ENCODE measurements at regions not wholly inside any gene's neighbourhood (a gene's known extent, or its start where the extent isn't known, plus 50 kb on each side); places are given as distances from the start of the nearest gene placed in this dataset.

- BruUV-seq (replicated peaks): no TSS peak
- TF ChIP-seq CTCF (conservative IDR thresholded peaks at IDR 0.05; ENCODE audit: low read depth, low read length) (no peak), EZH2 (IDR thresholded peaks at IDR 0.05; ENCODE audit: borderline replicate concordance, low read depth, low read length, poor library complexity, severe bottlenecking) (no peak)
- H3K9me3 ChIP-seq (ENCODE audit: low read depth, low read length, poor library complexity, severe bottlenecking): peaks cover 7% of the 10 kb centered on the region
- CTCF ChIA-PET: no interaction called here
- no peak overlapping the region for H3K27ac ChIP-seq (ENCODE audit: low read depth, low read length, poor library complexity, severe bottlenecking)
- POLR2A ChIA-PET (ENCODE audit: low non-redundant PET): no interaction called here
- H3K4me1 ChIP-seq (ENCODE audit: insufficient read depth, low read length, poor library complexity, severe bottlenecking): no peaks in the 10 kb centered on the region
- no peak overlapping the region for H3K4me3 ChIP-seq (ENCODE audit: low read depth, low read length, poor library complexity, severe bottlenecking)
- H3K36me3 ChIP-seq (ENCODE audit: insufficient read depth, low read length, poor library complexity, severe bottlenecking): no peaks in the 10 kb centered on the region
- intact Hi-C loops (cut with micrococcal nuclease; ENCODE audit: unreplicated experiment): no loop called here
- no peak for DNase-seq (ENCODE audit: low spot score)
- H3K27me3 ChIP-seq (replicated peaks; ENCODE audit: insufficient read depth, low read depth, low read length, poor library complexity): no peaks in the 10 kb centered on the region
These were observed 275.7 kb downstream of the TCERG1L start for GRCh38 chr10:131035779-131036178.

GRCh38 chr10:131038056-131038455 lies 273.5 kb downstream of the TCERG1L start:
- H3K4me3 ChIP-seq (ENCODE audit: low read depth, low read length, poor library complexity, severe bottlenecking): no peak overlapping the region
- peaks cover under 1% of the 10 kb centered on the region for H3K4me1 ChIP-seq (ENCODE audit: insufficient read depth, low read length, poor library complexity, severe bottlenecking)
- CTCF ChIA-PET: no interaction called here
- BruUV-seq (replicated peaks): no TSS peak
- no peaks in the 10 kb centered on the region for H3K27me3 ChIP-seq (replicated peaks; ENCODE audit: insufficient read depth, low read depth, low read length, poor library complexity)
- POLR2A ChIA-PET (ENCODE audit: low non-redundant PET): no interaction called here
- H3K9me3 ChIP-seq (ENCODE audit: low read depth, low read length, poor library complexity, severe bottlenecking): peaks cover 13% of the 10 kb centered on the region
- no peak overlapping the region for H3K27ac ChIP-seq (ENCODE audit: low read depth, low read length, poor library complexity, severe bottlenecking)
- H3K36me3 ChIP-seq (ENCODE audit: insufficient read depth, low read length, poor library complexity, severe bottlenecking): no peaks in the 10 kb centered on the region
- DNase-seq (ENCODE audit: low spot score): no peak
- intact Hi-C loops (cut with micrococcal nuclease; ENCODE audit: unreplicated experiment): no loop called here
- no peak for TF ChIP-seq EZH2 (IDR thresholded peaks at IDR 0.05; ENCODE audit: borderline replicate concordance, low read depth, low read length, poor library complexity, severe bottlenecking)
- TF ChIP-seq CTCF (conservative IDR thresholded peaks at IDR 0.05; ENCODE audit: low read depth, low read length): no peak

GRCh38 chr10:131041031-131041430 lies 270.5 kb downstream of the TCERG1L start:
- Histone ChIP-seq H3K36me3 (ENCODE audit: insufficient read depth, low read length, poor library complexity, severe bottlenecking) (no peaks in the 10 kb centered on the region), H3K4me3 (ENCODE audit: low read depth, low read length, poor library complexity, severe bottlenecking) (no peak overlapping the region), H3K27me3 (replicated peaks; ENCODE audit: insufficient read depth, low read depth, low read length, poor library complexity) (no peaks in the 10 kb centered on the region), H3K9me3 (ENCODE audit: low read depth, low read length, poor library complexity, severe bottlenecking) (peaks cover 13% of the 10 kb centered on the region), H3K27ac (ENCODE audit: low read depth, low read length, poor library complexity, severe bottlenecking) (no peak overlapping the region), H3K4me1 (ENCODE audit: insufficient read depth, low read length, poor library complexity, severe bottlenecking) (peaks cover 7% of the 10 kb centered on the region)
- ChIA-PET CTCF (no interaction called here), POLR2A (ENCODE audit: low non-redundant PET) (interaction anchor here (0.7 kb wide), 1 partner anchor 63 kb away, joined by 3 read pairs; no protein-coding TSS in a partner anchor)
- DNase-seq (ENCODE audit: low spot score): no peak
- TF ChIP-seq EZH2 (IDR thresholded peaks at IDR 0.05; ENCODE audit: borderline replicate concordance, low read depth, low read length, poor library complexity, severe bottlenecking) (no peak), CTCF (conservative IDR thresholded peaks at IDR 0.05; ENCODE audit: low read depth, low read length) (no peak)
- BruUV-seq (replicated peaks): no TSS peak
- intact Hi-C loops (cut with micrococcal nuclease; ENCODE audit: unreplicated experiment): no loop called here

Measured in A673 (cell line).